B cell (primary cell): ENCODE measurements at regions not wholly inside any gene's neighbourhood (a gene's known extent, or its start where the extent isn't known, plus 50 kb on each side); places are given as distances from the start of the nearest gene placed in this dataset.

Experiments used
- EZH2 ChIP-seq: IDR thresholded peaks from 2 replicates; pipeline ENCODE4 v1.6.1; 2012; ENCODE audit warnings: borderline replicate concordance, low read depth, mild to moderate bottlenecking, moderate library complexity, low read length; ENCODE audit not compliant: insufficient read depth, poor library complexity, severe bottlenecking
- TF ChIP-seq, protein P1 (sequence below): fragments of 200-600 bp; IDR thresholded peaks from one replicate; pipeline ENCODE4 v1.8.0; 2022; ENCODE audit warnings: antibody characterized with exemption, mild to moderate bottlenecking

DNA sequence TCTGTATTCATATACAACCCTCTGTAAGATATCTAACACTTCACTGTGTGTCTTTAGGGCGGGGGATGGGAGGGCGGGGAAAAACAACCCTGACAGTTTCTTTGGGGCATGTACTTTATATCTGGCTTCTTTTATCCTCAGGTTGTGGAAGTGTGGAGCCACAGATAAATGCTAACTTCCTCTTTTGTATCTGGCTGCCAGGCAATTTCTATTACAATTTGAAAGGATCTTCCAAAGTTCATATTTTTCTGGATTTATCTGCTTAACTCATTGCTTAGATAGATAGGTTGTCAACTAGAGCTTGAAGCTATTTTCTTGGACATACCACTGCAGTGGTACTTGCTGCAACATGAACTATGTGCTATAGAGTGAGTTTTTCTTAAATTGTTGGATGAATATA, 393.0 kb downstream of the LMO7 start:
- TF ChIP-seq, protein P1, sequence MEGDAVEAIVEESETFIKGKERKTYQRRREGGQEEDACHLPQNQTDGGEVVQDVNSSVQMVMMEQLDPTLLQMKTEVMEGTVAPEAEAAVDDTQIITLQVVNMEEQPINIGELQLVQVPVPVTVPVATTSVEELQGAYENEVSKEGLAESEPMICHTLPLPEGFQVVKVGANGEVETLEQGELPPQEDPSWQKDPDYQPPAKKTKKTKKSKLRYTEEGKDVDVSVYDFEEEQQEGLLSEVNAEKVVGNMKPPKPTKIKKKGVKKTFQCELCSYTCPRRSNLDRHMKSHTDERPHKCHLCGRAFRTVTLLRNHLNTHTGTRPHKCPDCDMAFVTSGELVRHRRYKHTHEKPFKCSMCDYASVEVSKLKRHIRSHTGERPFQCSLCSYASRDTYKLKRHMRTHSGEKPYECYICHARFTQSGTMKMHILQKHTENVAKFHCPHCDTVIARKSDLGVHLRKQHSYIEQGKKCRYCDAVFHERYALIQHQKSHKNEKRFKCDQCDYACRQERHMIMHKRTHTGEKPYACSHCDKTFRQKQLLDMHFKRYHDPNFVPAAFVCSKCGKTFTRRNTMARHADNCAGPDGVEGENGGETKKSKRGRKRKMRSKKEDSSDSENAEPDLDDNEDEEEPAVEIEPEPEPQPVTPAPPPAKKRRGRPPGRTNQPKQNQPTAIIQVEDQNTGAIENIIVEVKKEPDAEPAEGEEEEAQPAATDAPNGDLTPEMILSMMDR: no peak
- no peak for TF ChIP-seq EZH2
